ENCODE measurements at regions not wholly inside any gene's neighbourhood (a gene's known extent, or its start where the extent isn't known, plus 50 kb on each side); places are given as distances from the start of the nearest gene placed in this dataset.

- TF ChIP-seq HOXA5 (CRISPR knock-in tag; IDR thresholded peaks at IDR 0.05): no peak
- TF ChIP-seq, protein P1, sequence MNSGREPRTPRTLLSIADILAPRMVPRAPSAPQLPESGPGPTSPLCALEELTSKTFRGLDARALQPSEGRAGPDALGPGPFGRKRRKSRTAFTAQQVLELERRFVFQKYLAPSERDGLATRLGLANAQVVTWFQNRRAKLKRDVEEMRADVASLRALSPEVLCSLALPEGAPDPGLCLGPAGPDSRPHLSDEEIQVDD (CRISPR knock-in tag; IDR thresholded peaks at IDR 0.05; ENCODE audit: borderline replicate concordance): no peak
- TF ChIP-seq EEA1 (CRISPR knock-in tag; IDR thresholded peaks at IDR 0.05; ENCODE audit: borderline replicate concordance): 0 out of 2 replicates have a peak, but pooled peaks have one; percentile 33
- TF ChIP-seq TP53 (CRISPR knock-in tag; conservative IDR thresholded peaks at IDR 0.05): no peak
- 0 out of 2 replicates have a peak, but pooled peaks have one; percentile 6 for TF ChIP-seq SMYD3 (CRISPR knock-in tag; IDR thresholded peaks at IDR 0.05)
- no peak for TF ChIP-seq ZNF260 (CRISPR knock-in tag; IDR thresholded peaks at IDR 0.05; ENCODE audit: borderline replicate concordance, low read depth)
- TF ChIP-seq KLF6 (CRISPR knock-in tag; IDR thresholded peaks at IDR 0.05): no peak
- no peak for TF ChIP-seq SP1 (IDR thresholded peaks at IDR 0.05)
- peak; percentile 57; the same call in 1 of the 2 replicates for TF ChIP-seq SP1 (CRISPR knock-in tag; IDR thresholded peaks at IDR 0.05)
- TF ChIP-seq ZNF546 (CRISPR knock-in tag; conservative IDR thresholded peaks at IDR 0.05): no peak; the same call in 1 of the 2 replicates
- peak; percentile 98 for TF ChIP-seq HNRNPLL (IDR thresholded peaks at IDR 0.05; ENCODE audit: low read depth, low read length, poor library complexity, severe bottlenecking)
- no peak for TF ChIP-seq ZNF207 (IDR thresholded peaks at IDR 0.05; ENCODE audit: borderline replicate concordance)
- no peak for TF ChIP-seq PAF1 (CRISPR knock-in tag; IDR thresholded peaks at IDR 0.05)
- TF ChIP-seq ZNF317 (CRISPR knock-in tag; IDR thresholded peaks at IDR 0.05): no peak
- TF ChIP-seq XRCC5 (optimal IDR thresholded peaks at IDR 0.05; ENCODE audit: low read length): peak; percentile 9
- peak; percentile 38; the same call in 1 of the 2 replicates for TF ChIP-seq ZSCAN25 (CRISPR knock-in tag; IDR thresholded peaks at IDR 0.05)
- TF ChIP-seq RFX3 (CRISPR knock-in tag; IDR thresholded peaks at IDR 0.05): no peak
- TF ChIP-seq NONO (IDR thresholded peaks at IDR 0.05): no peak
- TF ChIP-seq NONO (CRISPR knock-in tag; conservative IDR thresholded peaks at IDR 0.05): peak; percentile 61
- TF ChIP-seq ZNF572 (CRISPR knock-in tag; IDR thresholded peaks at IDR 0.05): no peak
- TF ChIP-seq, protein P2, sequence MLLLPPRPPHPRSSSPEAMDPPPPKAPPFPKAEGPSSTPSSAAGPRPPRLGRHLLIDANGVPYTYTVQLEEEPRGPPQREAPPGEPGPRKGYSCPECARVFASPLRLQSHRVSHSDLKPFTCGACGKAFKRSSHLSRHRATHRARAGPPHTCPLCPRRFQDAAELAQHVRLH (CRISPR knock-in tag; IDR thresholded peaks at IDR 0.05; ENCODE audit: borderline replicate concordance, low read depth): no peak
- TF ChIP-seq EP300 (IDR thresholded peaks at IDR 0.05; ENCODE audit: low read depth in 2 of 2, low read length in 2 of 2): peak in 1 of 2 experiments; percentile 87; a peak in 2 of 4 replicates
- peak; percentile 24; the same call in 1 of the 2 replicates for TF ChIP-seq EP300 (CRISPR knock-in tag; IDR thresholded peaks at IDR 0.05; ENCODE audit: borderline replicate concordance)
- no peak for TF ChIP-seq POLR2AphosphoS5 (IDR thresholded peaks at IDR 0.05; ENCODE audit: low read depth, low read length)
- TF ChIP-seq ZNF766 (CRISPR knock-in tag; IDR thresholded peaks at IDR 0.05; ENCODE audit: borderline replicate concordance): 0 out of 2 replicates have a peak, but pooled peaks have one; percentile 51
- TF ChIP-seq SALL1 (CRISPR knock-in tag; IDR thresholded peaks at IDR 0.05): peak; percentile 73
- TF ChIP-seq ZBTB7B (CRISPR knock-in tag; IDR thresholded peaks at IDR 0.05): 0 out of 2 replicates have a peak, but pooled peaks have one; percentile 12
- TF ChIP-seq ZNF335 (CRISPR knock-in tag; IDR thresholded peaks at IDR 0.05): no peak
- 0 out of 2 replicates have a peak, but pooled peaks have one; percentile 55 for TF ChIP-seq NKX3-1 (CRISPR knock-in tag; IDR thresholded peaks at IDR 0.05)
- TF ChIP-seq PHB2 (IDR thresholded peaks at IDR 0.05; ENCODE audit: partially characterized antibody): no peak
- peak; percentile 86; the same call in 1 of the 2 replicates for TF ChIP-seq ZNF850 (CRISPR knock-in tag; conservative IDR thresholded peaks at IDR 0.05)
- TF ChIP-seq ATF3 (CRISPR knock-in tag; IDR thresholded peaks at IDR 0.05): peak; percentile 10; the same call in 1 of the 2 replicates
- peak; percentile 99 for TF ChIP-seq RAD21 (CRISPR knock-in tag; IDR thresholded peaks at IDR 0.05)
These were observed 93.3 kb downstream of the CD83 start (continued) for GRCh38 chr6:14210663-14211561.

Measured in HepG2 (cell line).